GM10266 (cell line): ENCODE measurements at regions not wholly inside any gene's neighbourhood (a gene's known extent, or its start where the extent isn't known, plus 50 kb on each side); places are given as distances from the start of the nearest gene placed in this dataset.

ENCODE experiments used
- DNase-seq: peaks from one replicate; pipeline ENCODE4 v3.0.0; 2012; ENCODE audit errors: extremely low spot score
- TF ChIP-seq, protein P1 (sequence below): IDR thresholded peaks from 2 replicates; pipeline ENCODE4 v1.5.1; 2012; ENCODE audit warnings: mild to moderate bottlenecking, low read depth; ENCODE audit not compliant: control insufficient read depth, insufficient read depth; ENCODE audit errors: missing control alignments

DNA sequence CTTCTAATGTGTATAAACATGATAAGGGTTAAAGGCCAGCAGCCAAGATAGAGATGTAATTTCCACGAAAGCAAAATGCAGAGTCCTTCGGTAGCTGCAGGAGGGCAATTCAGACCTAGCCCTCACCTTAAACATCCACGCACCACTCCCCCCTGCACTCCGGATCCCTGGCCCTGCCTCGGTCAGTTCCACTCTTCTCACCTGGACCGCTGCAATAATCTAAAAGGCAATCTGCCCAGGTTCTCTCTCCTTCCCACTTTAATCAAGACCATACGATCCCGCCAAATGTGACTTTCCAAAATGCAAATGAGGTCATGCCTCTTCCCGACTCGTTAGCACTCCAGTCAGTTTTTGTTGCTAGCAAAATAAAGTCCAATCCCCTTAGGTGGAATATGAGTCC, 485.2 kb downstream of the EIPR1 start:
- no peak for DNase-seq
- TF ChIP-seq, protein P1, sequence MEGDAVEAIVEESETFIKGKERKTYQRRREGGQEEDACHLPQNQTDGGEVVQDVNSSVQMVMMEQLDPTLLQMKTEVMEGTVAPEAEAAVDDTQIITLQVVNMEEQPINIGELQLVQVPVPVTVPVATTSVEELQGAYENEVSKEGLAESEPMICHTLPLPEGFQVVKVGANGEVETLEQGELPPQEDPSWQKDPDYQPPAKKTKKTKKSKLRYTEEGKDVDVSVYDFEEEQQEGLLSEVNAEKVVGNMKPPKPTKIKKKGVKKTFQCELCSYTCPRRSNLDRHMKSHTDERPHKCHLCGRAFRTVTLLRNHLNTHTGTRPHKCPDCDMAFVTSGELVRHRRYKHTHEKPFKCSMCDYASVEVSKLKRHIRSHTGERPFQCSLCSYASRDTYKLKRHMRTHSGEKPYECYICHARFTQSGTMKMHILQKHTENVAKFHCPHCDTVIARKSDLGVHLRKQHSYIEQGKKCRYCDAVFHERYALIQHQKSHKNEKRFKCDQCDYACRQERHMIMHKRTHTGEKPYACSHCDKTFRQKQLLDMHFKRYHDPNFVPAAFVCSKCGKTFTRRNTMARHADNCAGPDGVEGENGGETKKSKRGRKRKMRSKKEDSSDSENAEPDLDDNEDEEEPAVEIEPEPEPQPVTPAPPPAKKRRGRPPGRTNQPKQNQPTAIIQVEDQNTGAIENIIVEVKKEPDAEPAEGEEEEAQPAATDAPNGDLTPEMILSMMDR: no peak

DNA sequence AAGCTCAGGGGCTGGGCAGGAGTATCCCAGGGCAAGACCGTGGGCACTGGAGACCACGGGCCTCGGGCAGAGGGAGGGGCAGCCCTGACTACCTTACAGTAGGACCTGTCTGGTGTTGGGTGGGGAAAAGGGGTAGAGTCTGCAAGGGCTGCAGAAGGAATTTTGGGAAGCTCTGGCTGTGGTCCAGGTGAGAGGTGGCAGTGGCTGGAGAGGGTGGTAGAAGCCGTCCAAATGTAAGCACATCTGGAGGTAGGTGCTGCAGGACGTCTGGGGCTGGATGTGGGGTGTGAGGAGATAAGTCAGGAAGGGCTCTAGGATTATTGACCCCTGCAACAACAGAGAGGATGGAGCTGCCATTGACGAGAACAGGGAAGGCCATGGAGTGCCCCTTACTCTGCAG, 486.7 kb downstream of the EIPR1 start:
- TF ChIP-seq, protein P1: no peak
- DNase-seq: no peak

DNA sequence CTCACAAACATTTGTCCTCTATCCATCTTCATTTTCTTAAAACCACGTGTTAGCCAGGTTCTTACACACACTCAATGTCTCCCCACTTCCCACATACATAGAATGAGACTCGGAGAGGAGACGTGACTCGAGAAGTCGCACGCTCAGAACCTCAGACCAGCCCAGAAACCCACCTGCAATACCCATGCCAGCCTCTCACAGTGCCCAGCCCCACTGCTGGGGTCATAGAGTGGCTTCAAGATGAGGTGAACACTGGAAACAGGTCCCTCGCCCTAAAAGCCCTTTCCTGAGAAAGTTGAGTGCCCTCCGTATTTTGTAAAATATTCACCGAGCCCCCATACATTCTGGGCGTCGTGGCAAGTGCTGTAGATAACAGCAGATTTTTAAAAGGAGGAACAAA, 487.4 kb downstream of the EIPR1 start:
- TF ChIP-seq, protein P1: no peak
- no peak for DNase-seq

DNA sequence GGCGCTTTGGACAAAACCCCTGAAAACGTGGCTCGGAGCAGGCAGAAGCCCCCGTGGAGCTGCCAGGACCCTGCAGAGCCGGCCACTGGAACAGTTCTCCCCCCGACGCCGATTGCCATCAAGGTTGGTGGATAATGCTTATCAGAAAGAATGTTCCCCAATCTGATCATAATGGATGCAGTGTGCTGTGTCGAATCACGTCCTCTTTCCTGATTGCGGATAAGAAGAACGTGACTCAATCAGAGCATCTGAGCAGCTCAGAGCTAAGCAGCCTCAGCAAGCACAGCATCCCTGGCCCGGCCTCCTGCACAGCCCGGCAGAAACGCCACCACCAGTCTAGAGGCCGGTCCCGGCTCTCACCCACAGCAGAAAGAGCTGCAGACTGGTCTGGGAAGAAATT, 488.0 kb downstream of the EIPR1 start:
- TF ChIP-seq, protein P1: no peak
- DNase-seq: no peak

DNA sequence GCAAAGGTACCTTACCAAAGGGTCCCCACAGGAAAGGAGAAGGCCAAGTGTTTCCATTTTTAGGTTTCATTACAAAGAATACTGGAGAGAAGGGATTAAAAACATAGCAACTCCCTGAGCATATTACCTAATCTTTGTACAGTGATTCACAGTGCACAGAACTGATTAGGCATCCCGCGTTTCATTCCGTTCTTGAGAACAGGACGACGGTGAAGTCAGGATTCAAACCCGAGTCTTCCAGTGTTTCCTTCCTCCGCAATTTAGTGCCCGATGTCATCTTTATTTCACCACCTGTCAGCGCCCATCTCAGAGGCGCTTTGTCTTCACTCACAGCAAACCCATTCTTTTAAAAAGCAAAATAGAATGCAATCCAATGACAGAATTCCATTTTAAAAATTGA, 488.5 kb downstream of the EIPR1 start:
- TF ChIP-seq, protein P1: no peak
- DNase-seq: no peak

DNA sequence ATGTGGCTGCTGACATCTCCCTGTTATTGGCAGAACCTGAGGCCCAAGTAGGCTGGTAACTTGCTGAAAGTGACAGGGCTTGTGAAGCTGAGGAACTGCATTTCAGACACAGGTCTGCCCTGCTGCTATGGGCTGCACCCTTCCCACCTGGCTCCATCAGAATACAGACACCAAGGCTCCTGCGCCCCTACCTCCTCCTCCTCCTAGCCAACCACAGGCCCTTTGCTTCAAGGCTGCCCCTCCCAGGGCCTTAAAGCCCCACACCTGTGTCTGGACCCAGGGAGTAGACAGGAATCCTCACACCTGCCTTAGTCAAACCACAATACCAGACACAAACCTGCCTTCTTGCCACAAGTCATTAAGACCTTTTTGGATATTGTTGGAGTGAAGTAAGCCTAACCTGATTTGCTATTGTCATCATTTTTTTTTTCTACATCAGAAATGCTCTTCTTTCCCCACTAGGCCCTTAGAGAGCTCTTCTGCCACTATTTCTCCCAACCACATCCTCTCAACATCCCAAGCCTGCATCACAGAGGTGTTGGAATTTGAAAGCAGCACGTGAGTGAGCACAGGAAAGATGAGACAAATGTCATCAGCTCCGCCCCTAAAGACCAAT, 489.7 kb downstream of the EIPR1 start:
- DNase-seq: no peak
- TF ChIP-seq, protein P1: no peak

DNA sequence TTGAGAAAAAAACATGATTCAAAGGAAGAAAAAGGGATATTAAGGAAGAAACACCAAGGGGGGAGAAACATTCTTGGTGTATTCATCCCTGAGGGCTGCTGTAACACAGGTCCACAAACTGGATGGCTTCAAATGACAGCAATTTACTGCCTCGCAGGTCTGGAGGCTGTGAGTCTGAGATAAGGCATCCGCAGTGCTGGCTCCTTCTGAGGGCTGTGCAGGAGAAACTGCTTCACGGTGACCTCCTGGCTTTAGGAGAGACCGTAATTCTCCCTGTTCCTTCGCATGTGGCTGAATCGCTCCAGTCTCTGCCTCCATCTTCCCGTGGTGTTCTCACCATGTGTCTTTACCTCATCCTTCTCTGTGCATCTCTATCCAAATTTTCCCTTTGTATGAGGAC, 490.7 kb downstream of the EIPR1 start:
- no peak for DNase-seq
- TF ChIP-seq, protein P1: no peak
